ENCODE measurements at regions not wholly inside any gene's neighbourhood (a gene's known extent, or its start where the extent isn't known, plus 50 kb on each side); places are given as distances from the start of the nearest gene placed in this dataset.
"Not testable (repeated sequence)": the region's sequence is repeated elsewhere in the genome, so short reads cannot be mapped to it uniquely, and the experiment has no call there.

GRCh38 chrX:2640436-2641150, 50.5 kb upstream of the CD99 start:
- DNase-seq (ENCODE audit: low read depth) = no peak

- no peak for DNase-seq (ENCODE audit: low read depth)
Measured at GRCh38 chrX:2638279-2638678, 52.8 kb upstream of the CD99 start.

- no peak for DNase-seq (ENCODE audit: low read depth)
Measured at GRCh38 chrX:2635342-2635741, 55.8 kb upstream of the CD99 start.

- no peak for DNase-seq (ENCODE audit: low read depth)
Measured at GRCh38 chrX:2632533-2633504, 58.3 kb upstream of the CD99 start.

- no peak for DNase-seq (ENCODE audit: low read depth)
Measured at GRCh38 chrX:2631743-2632532, 59.2 kb upstream of the CD99 start.

- not testable (repeated sequence) for DNase-seq (ENCODE audit: low read depth)
Measured at GRCh38 chrX:2630935-2631742, 60.0 kb upstream of the CD99 start.

GRCh38 chrX:2630008-2630934, 60.8 kb upstream of the CD99 start:
- not testable (repeated sequence) for DNase-seq (ENCODE audit: low read depth)

GRCh38 chrX:2629316-2630007, 61.6 kb upstream of the CD99 start:
- DNase-seq (ENCODE audit: low read depth) = no peak

GRCh38 chrX:2628751-2629315, 62.3 kb upstream of the CD99 start:
- no peak for DNase-seq (ENCODE audit: low read depth)

GRCh38 chrX:2627272-2627867, 63.7 kb upstream of the CD99 start:
- no peak for DNase-seq (ENCODE audit: low read depth)

GRCh38 chrX:2626750-2627149, 64.3 kb upstream of the CD99 start:
- DNase-seq (ENCODE audit: low read depth) = no peak

- no peak for DNase-seq (ENCODE audit: low read depth)
Measured at GRCh38 chrX:2620576-2620975, 70.5 kb upstream of the CD99 start.

GRCh38 chrX:2618516-2618915, 72.6 kb upstream of the CD99 start:
- DNase-seq (ENCODE audit: low read depth) = no peak

- no peak for DNase-seq (ENCODE audit: low read depth)
Measured at GRCh38 chrX:2614911-2615310, 76.2 kb upstream of the CD99 start.

- DNase-seq (ENCODE audit: low read depth) = no peak
Measured at GRCh38 chrX:2610246-2611170, 80.6 kb upstream of the CD99 start.

GRCh38 chrX:2609431-2610238, 81.5 kb upstream of the CD99 start:
- no peak for DNase-seq (ENCODE audit: low read depth)

All from stimulated activated CD8-positive, alpha-beta memory T cell treated with anti-CD3 and anti-CD28 coated beads, Interleukin-12 subunit alpha, Interleukin-12 subunit beta, amount 100 ng/mL, for 4 hours (primary cell).